DMS114 treated with DMSO at 0.1 percent for 48 hours (cell line): ENCODE measurements at regions not wholly inside any gene's neighbourhood (a gene's known extent, or its start where the extent isn't known, plus 50 kb on each side); places are given as distances from the start of the nearest gene placed in this dataset.

ENCODE experiments used
- DNase-seq: peaks from one replicate; lab custom pipeline; 2025; ENCODE audit not compliant: unreplicated experiment; lab: John Stamatoyannopoulos, UW

GRCh38 chr3:147843331-147843730 lies 434.2 kb downstream of the ZIC1 start:
- no peak for DNase-seq

DNA sequence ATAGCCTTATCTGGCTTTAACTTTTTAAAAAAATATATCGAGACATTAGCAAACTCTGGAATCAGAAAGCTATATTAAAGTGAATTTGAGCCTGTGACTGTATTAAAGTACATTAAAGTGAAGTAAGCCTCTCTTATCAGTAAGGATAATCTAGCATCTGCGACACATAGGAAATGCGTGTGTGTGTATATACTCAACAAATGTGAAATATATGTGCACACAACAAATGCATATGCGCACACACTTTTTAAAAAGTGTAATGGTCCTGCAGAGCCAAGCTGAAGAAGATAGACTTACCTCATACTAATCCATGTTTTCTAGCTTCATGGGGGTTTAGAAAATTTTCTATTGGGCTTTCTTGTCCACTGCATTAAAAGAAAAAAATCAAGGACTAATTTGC lies 437.1 kb downstream of the ZIC1 start:
- DNase-seq = no peak

- no peak for DNase-seq
Measured at GRCh38 chr3:147846854-147847478, 437.8 kb downstream of the ZIC1 start.

DNA sequence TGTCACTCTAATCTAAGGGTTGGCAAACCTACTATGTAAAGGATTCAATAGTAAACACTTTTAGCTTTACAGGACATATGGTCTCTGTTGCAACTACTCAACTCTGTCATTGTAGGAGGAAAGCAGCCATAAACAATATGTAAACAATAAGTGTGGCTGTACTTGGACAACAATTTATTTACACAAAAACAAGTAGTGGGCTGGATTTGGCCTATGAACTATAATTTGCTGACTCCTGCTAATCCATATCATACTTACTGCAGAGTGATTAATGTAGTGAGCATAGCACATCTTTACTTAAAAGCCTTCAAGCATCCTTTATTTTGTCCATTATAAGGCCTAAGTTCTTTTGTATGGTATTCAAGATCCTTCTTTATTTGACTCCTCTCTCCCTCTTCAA lies 441.9 kb downstream of the ZIC1 start:
- no peak for DNase-seq

GRCh38 chr3:147854542-147854941 lies 445.4 kb downstream of the ZIC1 start:
- no peak for DNase-seq

- DNase-seq = no peak
Measured at GRCh38 chr3:147864754-147865354, 455.7 kb downstream of the ZIC1 start.

GRCh38 chr3:147866561-147866960 lies 457.4 kb downstream of the ZIC1 start:
- no peak for DNase-seq

DNA sequence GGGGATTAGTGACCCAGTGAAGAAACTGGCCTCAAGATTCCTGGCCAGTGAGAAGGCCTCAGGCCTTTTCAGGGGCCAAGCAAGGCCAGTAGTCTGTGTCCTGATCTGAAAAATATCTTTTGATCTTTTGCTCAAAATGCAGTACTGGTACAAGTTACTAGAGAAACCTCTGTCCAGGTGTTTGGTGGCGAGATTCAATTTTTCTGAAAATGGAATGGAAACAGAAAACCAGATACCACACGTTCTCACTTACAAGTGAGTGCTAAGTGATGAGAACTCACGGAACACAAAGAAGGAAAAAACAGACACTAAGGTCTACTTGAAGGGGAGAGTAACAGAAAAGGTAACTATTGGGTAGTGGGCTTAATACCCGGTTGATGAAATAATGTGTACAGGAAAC lies 463.4 kb downstream of the ZIC1 start:
- DNase-seq = no peak

DNA sequence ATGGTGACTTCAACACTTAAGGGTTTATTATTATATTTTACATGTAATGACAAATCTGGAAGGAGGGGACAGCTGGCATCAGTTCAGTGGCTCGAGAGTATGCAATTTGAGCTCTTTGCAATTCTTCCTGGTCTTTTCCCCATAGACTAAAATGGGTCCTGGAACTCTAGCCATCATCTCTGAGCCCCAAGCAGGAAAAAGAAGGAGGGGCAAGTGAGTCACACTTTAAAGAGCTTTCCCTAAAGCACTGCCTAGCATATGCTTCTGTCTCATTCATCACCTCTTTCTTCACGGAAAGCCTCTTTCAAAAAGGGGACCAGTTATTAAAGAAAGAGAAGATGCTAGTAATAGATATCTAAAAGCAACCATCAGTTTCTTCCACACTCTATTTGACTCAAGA lies 466.3 kb downstream of the ZIC1 start:
- no peak for DNase-seq

GRCh38 chr3:147881933-147882332 lies 472.8 kb downstream of the ZIC1 start:
- DNase-seq = no peak

DNA sequence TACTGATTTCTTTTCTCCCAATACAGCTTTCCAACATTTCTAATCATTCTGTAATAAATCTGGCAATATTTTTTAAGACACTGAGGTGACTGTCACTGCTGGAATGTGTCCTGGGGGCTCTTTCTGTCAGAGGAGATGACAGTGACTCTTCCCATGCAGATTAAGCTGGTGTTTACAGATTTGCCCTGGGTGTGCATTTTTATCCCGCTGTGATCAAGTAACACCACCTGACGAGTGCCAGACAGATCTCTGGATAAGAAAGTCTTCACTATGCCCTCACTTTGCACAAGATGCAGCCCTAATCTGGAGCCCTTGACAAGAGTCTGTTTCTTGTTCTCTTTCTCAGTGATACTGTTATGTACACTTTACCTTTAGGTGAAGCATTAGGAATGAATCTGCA lies 477.7 kb downstream of the ZIC1 start:
- DNase-seq = no peak

DNA sequence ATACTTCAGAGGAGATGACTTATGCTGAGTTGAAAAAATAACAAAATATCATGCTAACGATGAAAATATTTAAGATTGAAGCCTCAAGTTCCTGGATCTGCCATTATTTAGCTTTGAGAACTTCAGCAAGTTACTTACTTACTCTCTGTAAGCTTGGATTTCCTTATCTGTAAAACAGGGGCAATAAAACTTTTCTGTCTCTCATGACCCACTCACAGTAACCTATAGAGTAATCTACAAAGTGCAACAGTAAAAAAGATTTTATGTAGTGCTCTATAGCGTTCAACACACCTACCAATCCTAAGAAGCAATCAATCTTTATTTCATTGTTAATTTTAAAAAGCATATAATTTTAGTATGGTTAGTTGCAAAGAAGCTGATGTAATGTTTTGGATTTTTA lies 478.6 kb downstream of the ZIC1 start:
- no peak for DNase-seq

- DNase-seq = no peak
Measured at GRCh38 chr3:147890114-147890513, 480.9 kb downstream of the ZIC1 start.

DNA sequence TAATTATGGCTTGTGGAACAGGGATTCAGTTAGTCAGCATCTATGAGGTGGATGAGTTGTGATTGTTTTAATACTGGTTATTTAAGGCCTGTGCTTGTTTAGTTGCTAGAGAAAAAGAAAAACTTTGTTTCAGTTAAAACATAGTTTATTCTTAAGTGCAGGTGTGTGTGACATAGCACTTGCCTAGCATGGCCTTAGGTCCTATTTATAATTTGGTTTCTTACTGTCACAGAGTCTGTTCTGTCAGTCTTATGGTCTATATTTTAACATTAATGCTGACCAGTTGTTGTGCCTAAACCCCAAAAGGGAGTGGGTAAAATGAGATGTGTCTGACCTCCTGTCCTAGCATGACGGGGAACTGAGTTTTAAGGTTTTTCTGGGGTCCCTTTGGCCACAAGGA lies 486.3 kb downstream of the ZIC1 start:
- no peak for DNase-seq

DNA sequence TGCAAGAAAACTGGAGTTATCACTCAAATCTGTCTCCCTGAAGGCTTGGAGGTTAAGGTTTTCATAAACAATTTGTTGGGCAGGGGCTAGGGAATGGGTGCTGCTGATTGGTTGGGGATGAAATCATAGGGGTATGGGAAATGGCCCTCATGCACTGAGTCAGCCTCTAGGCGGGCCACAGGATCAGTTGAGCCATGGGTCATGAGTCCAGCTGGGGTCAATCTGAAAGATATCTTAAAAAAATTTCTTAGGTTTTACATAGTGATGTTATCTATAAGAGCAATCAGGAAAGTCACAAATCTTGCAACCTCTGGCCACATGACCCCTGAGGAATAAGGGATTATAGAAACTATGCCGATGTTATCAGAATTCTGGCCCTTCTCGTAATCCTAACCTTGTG lies 491.7 kb downstream of the ZIC1 start:
- no peak for DNase-seq

- peak; percentile 53 for DNase-seq
Measured at GRCh38 chr3:147903026-147903425, 493.9 kb downstream of the ZIC1 start.

GRCh38 chr3:147904421-147904820 lies 495.3 kb downstream of the ZIC1 start:
- DNase-seq = no peak

- peak; percentile 26 for DNase-seq
Measured at GRCh38 chr3:147906285-147906684, 497.1 kb downstream of the ZIC1 start.

DNA sequence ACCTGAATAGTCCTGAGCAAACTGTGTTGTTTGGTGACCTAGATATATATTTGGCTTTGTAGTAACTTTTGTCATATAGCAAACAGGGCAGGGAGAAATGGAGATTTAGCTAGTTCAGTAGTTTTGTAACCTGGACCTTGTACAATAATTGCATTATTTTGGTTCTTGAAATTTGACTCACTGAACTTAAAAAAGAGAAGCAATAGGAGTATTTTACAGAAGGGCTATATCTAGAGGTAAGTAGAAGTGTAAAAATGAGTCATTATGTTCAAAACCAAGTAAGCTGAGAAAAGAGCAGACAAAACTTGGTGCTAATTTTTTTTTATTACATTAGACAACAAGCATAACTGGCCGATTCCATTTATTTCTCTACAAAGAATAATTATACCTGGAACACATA lies 505.4 kb downstream of the ZIC1 start:
- no peak for DNase-seq

- no peak for DNase-seq
Measured at GRCh38 chr3:147915057-147915456, 505.9 kb downstream of the ZIC1 start.

- DNase-seq = no peak
Measured at GRCh38 chr3:147919496-147919895, 510.3 kb downstream of the ZIC1 start.

DNA sequence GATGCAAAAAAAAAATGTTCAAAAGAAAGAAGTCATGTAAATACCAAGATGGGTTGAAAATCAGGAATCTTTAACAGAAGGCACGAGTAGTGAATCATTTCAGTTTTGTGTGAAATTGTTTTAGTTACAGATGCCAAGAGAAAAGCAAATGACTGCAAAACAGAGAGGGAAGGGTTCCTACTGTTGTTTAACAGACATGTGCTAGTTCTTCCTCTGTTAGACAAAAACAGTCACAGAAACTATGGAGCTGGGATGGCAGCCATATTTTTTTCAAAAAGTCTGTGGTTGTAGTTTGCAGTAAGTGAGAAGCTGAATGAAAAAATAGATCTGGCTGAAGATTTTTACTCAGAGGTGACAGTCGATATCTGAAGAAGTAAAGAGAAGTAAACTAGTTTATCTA lies 511.9 kb downstream of the ZIC1 start:
- DNase-seq = no peak

DNA sequence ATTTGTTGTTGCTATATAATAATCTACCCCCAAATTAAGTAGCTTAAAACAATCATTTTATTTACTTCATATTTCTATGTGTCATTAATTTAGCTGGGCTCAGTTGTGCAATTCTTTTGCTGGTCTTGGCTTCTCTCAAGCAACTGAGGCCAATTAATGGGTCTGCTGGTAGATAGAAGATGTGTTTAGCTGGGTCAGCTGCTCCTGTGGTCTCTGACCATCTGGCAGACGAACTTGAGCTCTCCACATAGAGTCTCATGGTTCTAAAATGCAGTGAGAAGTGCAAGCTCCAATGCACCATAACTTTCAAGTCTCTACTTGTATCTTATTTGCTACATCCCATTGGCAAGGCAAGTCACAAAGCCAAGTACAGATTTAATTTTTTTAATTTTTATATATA lies 515.6 kb downstream of the ZIC1 start:
- DNase-seq = no peak
